ENCODE measurements at regions not wholly inside any gene's neighbourhood (a gene's known extent, or its start where the extent isn't known, plus 50 kb on each side); places are given as distances from the start of the nearest gene placed in this dataset.

DNA sequence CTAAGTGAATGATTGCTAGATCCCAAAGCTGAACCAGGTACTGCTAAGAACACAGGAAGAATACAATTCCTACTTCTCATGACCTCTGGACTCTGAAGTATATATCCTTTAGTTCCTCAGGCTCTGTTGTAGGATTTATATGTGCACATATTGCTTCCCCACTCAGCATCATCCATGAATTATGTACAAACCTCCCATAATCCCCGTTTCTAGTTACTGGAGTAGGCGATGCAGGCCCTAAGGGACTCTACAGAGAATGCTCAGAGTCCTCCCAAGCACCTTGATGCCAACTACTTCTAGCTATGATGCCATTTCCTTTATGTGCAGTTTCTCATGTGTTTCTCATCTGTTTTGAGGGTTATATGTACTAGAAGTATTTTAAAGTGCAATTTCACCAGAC lies 154.9 kb upstream of the EPHA7 start:
- TF ChIP-seq RAD21 (IDR thresholded peaks at IDR 0.05): no peak
- TF ChIP-seq, protein P1, sequence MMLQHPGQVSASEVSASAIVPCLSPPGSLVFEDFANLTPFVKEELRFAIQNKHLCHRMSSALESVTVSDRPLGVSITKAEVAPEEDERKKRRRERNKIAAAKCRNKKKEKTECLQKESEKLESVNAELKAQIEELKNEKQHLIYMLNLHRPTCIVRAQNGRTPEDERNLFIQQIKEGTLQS (IDR thresholded peaks at IDR 0.05): no peak
